GM18507 (cell line): ENCODE measurements at regions not wholly inside any gene's neighbourhood (a gene's known extent, or its start where the extent isn't known, plus 50 kb on each side); places are given as distances from the start of the nearest gene placed in this dataset.

Experiments
- DNase-seq: peaks from one replicate; pipeline ENCODE4 v3.0.0; 2011; ENCODE audit warnings: low read depth; ENCODE audit not compliant: insufficient read length; ENCODE audit errors: extremely low spot score
- FAIRE-seq: peaks from 2 replicates; lab custom pipeline; 2011; peaks lifted over from hg19 to GRCh38; lab: Jason Lieb, UNC

DNA sequence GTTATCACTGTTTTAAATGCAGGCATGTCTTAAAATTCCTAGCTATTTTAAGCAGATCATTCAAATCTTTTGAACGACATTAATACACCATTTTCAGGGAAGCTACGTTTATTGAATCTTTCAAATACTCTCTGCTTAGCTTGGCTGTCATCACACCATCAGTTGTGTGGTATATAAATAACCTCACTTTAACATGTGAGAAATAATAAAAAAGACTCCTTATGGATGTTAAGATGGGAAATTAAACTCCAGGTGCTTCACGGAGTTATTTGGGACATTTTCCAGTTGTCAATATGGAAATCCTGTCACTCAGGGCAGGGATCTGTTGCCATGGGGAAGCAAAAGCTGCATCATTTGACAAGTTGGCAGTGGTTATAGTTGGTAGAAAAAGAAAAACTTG lies 649.2 kb upstream of the CDH2 start:
- no peak for FAIRE-seq
- DNase-seq, result no peak

DNA sequence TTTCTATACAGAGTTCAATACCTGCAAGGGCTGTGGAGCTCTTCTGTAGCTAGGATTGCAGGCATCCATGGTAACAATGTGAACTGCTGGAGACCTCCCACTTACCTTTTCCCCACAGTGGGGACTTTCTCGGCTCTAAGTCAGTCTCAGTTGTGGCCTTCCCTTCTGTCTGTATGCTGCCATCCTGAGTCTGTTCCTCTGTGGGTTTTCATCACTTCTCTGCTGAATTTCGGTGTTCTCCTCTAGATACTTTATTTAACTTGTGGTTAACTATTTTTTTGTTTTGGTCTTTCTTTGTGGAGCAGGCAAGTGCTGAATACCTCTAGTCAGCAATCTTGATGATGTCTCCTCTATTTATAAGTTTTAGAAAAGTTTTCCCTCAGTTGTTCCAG lies 647.2 kb upstream of the CDH2 start:
- FAIRE-seq (no peak), DNase-seq (no peak)

DNA sequence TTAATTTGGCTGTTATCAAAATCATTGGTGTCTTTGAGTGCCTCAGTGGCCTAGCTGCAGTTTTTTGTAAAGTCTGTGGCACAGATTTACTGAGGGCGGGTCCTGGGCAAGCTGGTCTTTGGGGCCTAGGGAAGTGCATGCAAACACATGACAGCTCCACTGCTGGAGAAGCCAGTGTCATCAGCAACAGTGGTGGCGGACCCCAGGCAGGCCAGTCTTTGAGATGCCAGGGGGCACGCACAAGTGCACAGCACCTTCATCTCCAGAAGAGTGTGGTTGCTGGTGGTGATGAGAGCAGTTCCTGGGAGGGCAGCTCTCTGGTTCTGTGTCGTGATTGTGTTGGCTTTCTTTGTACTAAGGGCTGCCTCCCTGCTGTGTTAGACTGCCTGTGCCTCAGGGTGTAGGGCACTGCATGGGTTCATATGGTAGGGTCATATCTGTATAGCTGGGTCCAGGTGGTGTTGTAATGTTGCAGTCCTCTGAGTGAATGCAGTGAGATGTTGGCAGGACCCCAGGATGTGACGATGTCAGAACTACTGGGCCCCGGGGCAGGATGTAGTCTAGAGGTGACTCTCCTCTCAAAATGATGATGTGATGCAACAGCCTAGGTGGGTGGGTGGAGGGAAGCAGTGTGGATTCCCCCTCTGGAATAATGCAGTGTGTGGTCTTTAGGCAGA lies 646.7 kb upstream of the CDH2 start:
- FAIRE-seq, result no peak
- DNase-seq, result no peak

DNA sequence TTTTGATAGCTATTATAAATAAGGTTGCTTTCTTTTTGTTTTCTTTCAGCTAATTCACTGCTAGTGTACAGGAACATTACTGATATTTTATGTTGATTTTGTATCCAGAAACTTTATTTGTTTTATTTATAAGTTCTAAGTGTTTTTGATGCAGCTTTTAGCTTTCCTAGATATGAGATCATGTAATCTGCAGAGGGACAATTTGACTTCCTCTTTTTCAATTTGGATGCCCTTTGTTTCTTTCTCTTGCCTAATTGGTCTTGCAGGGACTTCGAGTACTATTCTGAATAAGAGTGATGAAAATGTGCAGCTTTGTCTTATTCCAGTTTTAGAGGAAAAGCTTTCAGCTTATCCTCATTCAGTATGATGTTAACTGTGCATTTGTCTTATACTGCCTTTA lies 643.4 kb upstream of the CDH2 start:
- FAIRE-seq, result no peak
- no peak for DNase-seq

- DNase-seq (no peak), FAIRE-seq (no peak)
Observed at GRCh38 chr18:28816155-28816554, 639.2 kb upstream of the CDH2 start.

GRCh38 chr18:28814365-28814764 lies 637.4 kb upstream of the CDH2 start:
- FAIRE-seq (no peak), DNase-seq (no peak)

GRCh38 chr18:28808373-28808772 lies 631.4 kb upstream of the CDH2 start:
- no peak for FAIRE-seq
- DNase-seq, result no peak

GRCh38 chr18:28805491-28805890 lies 628.6 kb upstream of the CDH2 start:
- DNase-seq (no peak), FAIRE-seq (no peak)

- FAIRE-seq, result no peak
- no peak for DNase-seq
Observed at GRCh38 chr18:28804512-28805202, 627.7 kb upstream of the CDH2 start.

- no peak for FAIRE-seq
- no peak for DNase-seq
Observed at GRCh38 chr18:28802546-28802945, 625.6 kb upstream of the CDH2 start.

GRCh38 chr18:28801876-28802275 lies 624.9 kb upstream of the CDH2 start:
- no peak for DNase-seq

GRCh38 chr18:28794459-28795245 lies 617.7 kb upstream of the CDH2 start:
- FAIRE-seq, result no peak

More at GRCh38 chr18:28801876-28802275, 624.9 kb upstream of the CDH2 start:
- FAIRE-seq, result no peak

DNA sequence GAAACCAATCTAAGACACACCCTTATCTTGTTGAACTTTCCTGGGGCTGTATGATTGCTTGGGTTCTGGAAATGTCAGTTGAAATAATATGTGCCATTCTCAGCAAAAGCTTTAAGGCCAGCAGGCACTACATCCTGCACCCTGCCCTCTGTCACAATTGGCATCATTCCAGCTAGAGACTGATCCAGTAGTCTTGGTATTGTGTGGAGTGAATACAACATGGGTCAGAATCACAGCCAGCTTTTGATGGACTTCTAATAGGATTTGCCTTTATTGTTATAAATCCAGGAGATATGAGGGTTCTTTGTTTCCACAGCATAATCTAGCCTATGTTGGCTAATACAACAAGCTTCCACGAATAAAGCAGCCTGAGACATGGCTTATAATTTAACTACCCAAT lies 617.0 kb upstream of the CDH2 start:
- DNase-seq, result no peak
- FAIRE-seq, result no peak

More at GRCh38 chr18:28794459-28795245, 617.7 kb upstream of the CDH2 start:
- no peak for DNase-seq

GRCh38 chr18:28792404-28793086 lies 615.6 kb upstream of the CDH2 start:
- DNase-seq, result no peak
- FAIRE-seq, result no peak

GRCh38 chr18:28791101-28791500 lies 614.2 kb upstream of the CDH2 start:
- FAIRE-seq, result no peak

DNA sequence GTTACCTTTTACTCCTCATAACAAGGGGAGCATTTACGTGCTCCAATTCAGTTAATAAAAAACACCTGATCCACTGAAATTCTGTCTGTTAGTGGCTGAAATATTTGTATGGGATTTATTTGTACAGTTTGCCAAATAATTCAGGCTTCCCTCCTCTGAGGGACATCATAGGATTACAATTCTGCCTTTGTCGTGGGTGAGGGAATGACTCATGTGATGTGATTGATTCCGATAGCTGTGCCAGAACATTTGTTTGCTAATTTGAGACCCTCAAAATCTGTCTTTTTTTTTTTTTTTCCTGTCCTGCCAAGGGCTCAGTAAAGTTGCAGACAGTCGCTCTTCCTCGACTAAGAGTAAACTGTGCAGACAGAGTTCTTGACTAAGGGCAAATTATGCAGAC lies 612.6 kb upstream of the CDH2 start:
- FAIRE-seq, result no peak
- DNase-seq, result no peak

More at GRCh38 chr18:28791101-28791500, 614.2 kb upstream of the CDH2 start:
- DNase-seq, result no peak

GRCh38 chr18:28786926-28787325 lies 610.0 kb upstream of the CDH2 start:
- DNase-seq, result no peak
- FAIRE-seq, result no peak

DNA sequence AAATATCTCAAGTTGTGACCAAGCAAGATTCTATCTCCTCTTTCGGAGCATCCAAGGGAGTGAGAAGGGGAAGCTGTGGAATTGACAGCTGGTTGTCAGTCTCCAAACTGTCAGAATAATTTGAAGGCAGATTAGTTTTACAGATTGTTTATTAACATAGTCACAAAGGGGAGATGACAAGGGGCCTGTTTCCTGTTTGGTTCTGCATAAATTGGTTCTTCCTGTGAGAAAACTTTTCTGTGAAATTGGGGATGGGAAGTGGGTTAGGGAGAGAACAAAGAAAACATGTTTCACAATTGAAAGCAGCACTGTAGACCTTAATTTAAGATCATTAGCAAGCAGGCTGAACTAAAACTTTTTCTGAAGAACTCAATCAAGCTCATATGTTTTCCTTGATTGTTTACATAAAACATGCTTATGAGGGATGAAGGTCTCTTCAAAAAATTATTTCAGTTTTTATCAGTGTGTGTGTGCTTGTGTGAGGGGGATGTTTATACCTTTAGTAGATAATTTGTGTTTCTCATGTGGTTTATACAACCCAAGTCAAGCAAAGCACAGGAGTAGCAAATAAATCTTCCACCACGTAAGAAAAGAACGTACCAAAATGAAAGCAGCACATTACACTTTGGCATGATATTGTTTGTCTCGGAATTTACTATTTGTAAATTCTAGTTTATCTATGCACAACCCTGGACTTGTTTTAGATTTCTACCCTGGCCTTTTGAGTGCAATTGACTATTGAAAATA lies 604.9 kb upstream of the CDH2 start:
- DNase-seq (no peak), FAIRE-seq (no peak)

DNA sequence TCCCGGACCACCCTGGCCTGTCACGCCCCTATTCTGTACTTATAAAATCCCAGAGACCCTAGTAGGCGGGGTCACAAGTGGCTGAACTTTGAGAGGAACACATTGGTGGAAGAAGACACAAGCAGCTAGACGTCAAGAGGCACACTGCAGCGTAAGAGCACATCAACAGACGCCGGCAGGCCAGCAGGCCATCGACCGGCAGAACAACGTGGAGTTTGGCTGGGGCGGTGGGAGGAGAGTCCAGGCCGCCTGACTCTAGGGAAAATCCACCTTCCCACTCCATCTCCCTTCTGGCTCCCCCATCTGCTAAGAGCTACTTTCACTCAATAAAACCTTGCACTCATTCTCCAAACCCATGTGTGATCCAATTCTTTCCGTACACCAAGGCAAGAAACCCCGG lies 601.8 kb upstream of the CDH2 start:
- FAIRE-seq (no peak), DNase-seq (no peak)
